A549 (cell line): ENCODE measurements at regions not wholly inside any gene's neighbourhood (a gene's known extent, or its start where the extent isn't known, plus 50 kb on each side); places are given as distances from the start of the nearest gene placed in this dataset.

Experiments
- ATAC-seq, 2 experiments: fragments of 200-7000 bp in 1 of 2; fragments of >200 bp in 1 of 2; cut with Nextera tagmentation in 1 of 2; cut with Tn5 transposase in 1 of 2; 3 replicates each; pipeline versions ENCODE4 v1.8.0 to v1.9.1; 2018 to 2020; ENCODE audit warnings: mild to moderate bottlenecking in 1 of 2, moderate library complexity in 1 of 2
- CTCF ChIA-PET: fragments of 300-600 bp; sonication (Branson Sonifier 250); formaldehyde crosslinking; extraction: SDS; loops from one replicate; lab custom pipeline; 2021; ENCODE audit warnings: antibody characterized with exemption, inconsistent platforms; lab: Yijun Ruan, JAX
- POLR2A ChIA-PET: fragments of 350-600 bp; formaldehyde crosslinking; extraction: SDS; loops from one replicate; lab custom pipeline; 2021; ENCODE audit warnings: antibody characterized with exemption, inconsistent platforms; lab: Yijun Ruan, JAX
- DNase-seq, 2 experiments: peaks; one replicate each; pipeline versions ENCODE4 v3.0.0 to v3.0.0-alpha.2; 2011 to 2016; ENCODE audit warnings: low read depth in 1 of 2, low spot score in 1 of 2
- FAIRE-seq: peaks from 2 replicates; lab custom pipeline; 2011; peaks lifted over from hg19 to GRCh38; lab: Jason Lieb, UNC
- H3K27ac ChIP-seq, 2 experiments: fragments of >200 bp; sonication (Bioruptor Twin); formaldehyde crosslinking; 3 replicates each; pipeline ENCODE4 v1.5.1; 2016 to 2017
- H3K4me1 ChIP-seq: fragments of >200 bp; sonication (Bioruptor Twin); formaldehyde crosslinking; 3 replicates; pipeline ENCODE4 v1.6.1; 2016
- H3K4me2 ChIP-seq: fragments of >200 bp; sonication (Bioruptor Twin); formaldehyde crosslinking; 3 replicates; pipeline ENCODE4 v1.6.1; 2016
- H3K4me3 ChIP-seq: fragments of >200 bp; sonication (Bioruptor Twin); formaldehyde crosslinking; 3 replicates; pipeline ENCODE4 v1.5.1; 2016
- H3K9me3 ChIP-seq: fragments of >200 bp; sonication (Bioruptor Twin); formaldehyde crosslinking; 3 replicates; pipeline ENCODE4 v1.6.1; 2016
- BHLHE40 ChIP-seq: IDR thresholded peaks from 2 replicates; pipeline ENCODE4 v1.6.1; 2012; ENCODE audit warnings: low read depth, low read length, inconsistent platforms
- CBX8 ChIP-seq: fragments of 200-600 bp; sonication (generic); IDR thresholded peaks from 2 replicates; pipeline ENCODE4 v1.6.1; 2016
- CEBPB ChIP-seq, 2 experiments: fragments of >200 bp in 1 of 2; sonication (Bioruptor Twin) in 1 of 2; formaldehyde crosslinking in 1 of 2; IDR thresholded peaks; 2 replicates each; pipeline ENCODE4 v1.6.1; 2012 to 2016
- EHMT2 ChIP-seq: fragments of 200-600 bp; sonication (generic); IDR thresholded peaks from 2 replicates; pipeline ENCODE4 v1.6.1; 2016; ENCODE audit warnings: antibody characterized with exemption, low read depth, mild to moderate bottlenecking, moderate library complexity
- FOSB ChIP-seq: fragments of 250-450 bp; sonication (Bioruptor Pico); IDR thresholded peaks from 2 replicates; pipeline ENCODE4 v1.5.0; 2020; ENCODE audit warnings: mild to moderate bottlenecking, moderate library complexity
- FOSL2 ChIP-seq, 2 experiments: fragments of 450-650 bp in 1 of 2; fragments of >200 bp in 1 of 2; sonication (Bioruptor Twin) in 1 of 2; formaldehyde crosslinking; IDR thresholded peaks; 2 replicates each; pipeline versions ENCODE4 v1.5.0 to v1.6.1; 2016 to 2020; ENCODE audit warnings: mild to moderate bottlenecking in 1 of 2, moderate library complexity in 1 of 2
- FOXS1 ChIP-seq: fragments of 250-450 bp; sonication (Bioruptor Pico); IDR thresholded peaks from 2 replicates; pipeline ENCODE4 v1.5.0; 2020; ENCODE audit warnings: mild to moderate bottlenecking, moderate library complexity
- GATA3 ChIP-seq: IDR thresholded peaks from 2 replicates; pipeline ENCODE4 v1.6.1; 2012; ENCODE audit warnings: borderline replicate concordance
- JUN ChIP-seq, 2 experiments: fragments of >200 bp; sonication (Bioruptor Twin); formaldehyde crosslinking; IDR thresholded peaks; 2 replicates in 1 of 2; 3 replicates in 1 of 2; pipeline ENCODE4 v1.6.1; 2016 to 2017
- JUNB ChIP-seq: fragments of >200 bp; sonication (Bioruptor Twin); formaldehyde crosslinking; IDR thresholded peaks from 2 replicates; pipeline ENCODE4 v1.6.1; 2016
- MAFK ChIP-seq: fragments of 450-650 bp; IDR thresholded peaks from 2 replicates; pipeline ENCODE4 v1.6.1; 2014; ENCODE audit not compliant: partially characterized antibody
- MAZ ChIP-seq: fragments of 150-350 bp; IDR thresholded peaks from 2 replicates; pipeline ENCODE4 v1.6.1; 2014; ENCODE audit warnings: antibody characterized with exemption, low read depth, low read length, borderline replicate concordance
- NR3C1 ChIP-seq: fragments of >200 bp; sonication (Bioruptor Twin); formaldehyde crosslinking; IDR thresholded peaks from 3 replicates; pipeline ENCODE4 v1.6.1; 2017
- PHF8 ChIP-seq: fragments of 200-600 bp; sonication (generic); IDR thresholded peaks from 2 replicates; pipeline ENCODE4 v1.6.1; 2016; ENCODE audit warnings: low read depth, mild to moderate bottlenecking, antibody characterized with exemption, moderate library complexity, borderline replicate concordance
- RAD21 ChIP-seq, 2 experiments: fragments of >200 bp in 1 of 2; sonication (Bioruptor Twin) in 1 of 2; formaldehyde crosslinking in 1 of 2; IDR thresholded peaks in 1 of 2; conservative IDR thresholded peaks in 1 of 2; 2 replicates in 1 of 2; 3 replicates in 1 of 2; pipeline ENCODE4 v1.6.1; 2012 to 2018; ENCODE audit warnings: inconsistent platforms in 1 of 2
- RARB ChIP-seq: fragments of 250-450 bp; sonication (Bioruptor Pico); IDR thresholded peaks from 2 replicates; pipeline ENCODE4 v1.8.0; 2021; ENCODE audit warnings: mild to moderate bottlenecking, moderate library complexity
- RCOR1 ChIP-seq: fragments of 150-350 bp; IDR thresholded peaks from 2 replicates; pipeline ENCODE4 v1.6.1; 2014; ENCODE audit warnings: antibody characterized with exemption, low read length, low read depth
- RFX5 ChIP-seq: fragments of 450-650 bp; IDR thresholded peaks from 2 replicates; pipeline ENCODE4 v1.7.1; 2014; ENCODE audit warnings: antibody characterized with exemption, mild to moderate bottlenecking, moderate library complexity
- RNF2 ChIP-seq: fragments of 200-600 bp; sonication (generic); IDR thresholded peaks from 2 replicates; pipeline ENCODE4 v1.6.1; 2016; ENCODE audit warnings: low read depth, mild to moderate bottlenecking, antibody characterized with exemption, moderate library complexity, borderline replicate concordance
- SMC3 ChIP-seq: fragments of >200 bp; sonication (Bioruptor Twin); formaldehyde crosslinking; IDR thresholded peaks from 3 replicates; pipeline ENCODE4 v1.6.1; 2018; ENCODE audit warnings: inconsistent platforms
- TP53 ChIP-seq: fragments of 250-450 bp; sonication (Bioruptor Pico); IDR thresholded peaks from 2 replicates; pipeline ENCODE4 v1.5.0; 2021; ENCODE audit warnings: mild to moderate bottlenecking, moderate library complexity
- WGBS: methylation state at CpG from one replicate; pipeline ENCODE4 v1.1.6; 2017; ENCODE audit errors: missing lambda C conversion rate; 5-methylcytosine and 5-hydroxymethylcytosine counted together
- TF ChIP-seq, protein P1 (sequence below): IDR thresholded peaks from 2 replicates; pipeline ENCODE4 v1.6.1; 2012
- TF ChIP-seq, protein P2 (sequence below): fragments of >200 bp; sonication (Bioruptor Twin); formaldehyde crosslinking; IDR thresholded peaks from 3 replicates; pipeline ENCODE4 v1.5.1; 2016
- TF ChIP-seq, protein P3 (sequence below): fragments of >200 bp; sonication (Bioruptor Twin); formaldehyde crosslinking; IDR thresholded peaks from 3 replicates; pipeline ENCODE4 v1.6.1; 2016

DNA sequence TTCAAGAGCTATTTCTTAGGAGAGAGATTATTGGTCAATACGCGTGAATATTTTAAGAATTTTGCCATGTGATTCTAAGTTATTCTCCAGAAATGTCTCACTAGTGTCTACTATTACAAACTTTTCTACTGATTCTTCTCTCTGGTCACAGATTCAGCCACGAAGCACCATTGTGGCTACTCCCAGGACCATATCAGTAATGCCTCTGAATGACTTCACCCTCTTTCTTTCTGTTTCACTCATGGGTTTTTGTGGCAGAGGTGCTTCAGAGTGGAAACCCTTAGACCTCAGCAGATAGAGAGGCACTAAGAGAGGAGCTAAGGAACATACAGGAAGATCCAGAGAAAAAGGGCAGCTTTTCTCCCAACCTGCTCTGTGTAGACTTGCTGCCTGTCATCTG, 211.3 kb downstream of the CBLN4 start:
- Histone ChIP-seq H3K27ac (no peak overlapping the region), H3K4me3 (no peak overlapping the region), H3K9me3 (no peaks in the 10 kb centered on the region; the same call in 2 of the 3 replicates), H3K4me2 (no peak overlapping the region), H3K4me1 (no peaks in the 10 kb centered on the region)
- FAIRE-seq (no peak), DNase-seq (no peak), ATAC-seq (no peak)
- WGBS = 10% methylated on average over 3 of the region's 3 CpGs
- POLR2A ChIA-PET = no interaction called here
- TF ChIP-seq CEBPB (IDR thresholded peaks at IDR 0.05) (no peak), BHLHE40 (no peak), SMC3 (no peak), CBX8 (no peak), EHMT2 (no peak), FOXS1 (CRISPR knock-in tag) (no peak)
- TF ChIP-seq, protein P1, sequence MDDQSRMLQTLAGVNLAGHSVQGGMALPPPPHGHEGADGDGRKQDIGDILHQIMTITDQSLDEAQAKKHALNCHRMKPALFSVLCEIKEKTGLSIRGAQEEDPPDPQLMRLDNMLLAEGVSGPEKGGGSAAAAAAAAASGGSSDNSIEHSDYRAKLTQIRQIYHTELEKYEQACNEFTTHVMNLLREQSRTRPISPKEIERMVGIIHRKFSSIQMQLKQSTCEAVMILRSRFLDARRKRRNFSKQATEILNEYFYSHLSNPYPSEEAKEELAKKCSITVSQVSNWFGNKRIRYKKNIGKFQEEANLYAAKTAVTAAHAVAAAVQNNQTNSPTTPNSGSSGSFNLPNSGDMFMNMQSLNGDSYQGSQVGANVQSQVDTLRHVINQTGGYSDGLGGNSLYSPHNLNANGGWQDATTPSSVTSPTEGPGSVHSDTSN = no peak
- TF ChIP-seq, protein P2, sequence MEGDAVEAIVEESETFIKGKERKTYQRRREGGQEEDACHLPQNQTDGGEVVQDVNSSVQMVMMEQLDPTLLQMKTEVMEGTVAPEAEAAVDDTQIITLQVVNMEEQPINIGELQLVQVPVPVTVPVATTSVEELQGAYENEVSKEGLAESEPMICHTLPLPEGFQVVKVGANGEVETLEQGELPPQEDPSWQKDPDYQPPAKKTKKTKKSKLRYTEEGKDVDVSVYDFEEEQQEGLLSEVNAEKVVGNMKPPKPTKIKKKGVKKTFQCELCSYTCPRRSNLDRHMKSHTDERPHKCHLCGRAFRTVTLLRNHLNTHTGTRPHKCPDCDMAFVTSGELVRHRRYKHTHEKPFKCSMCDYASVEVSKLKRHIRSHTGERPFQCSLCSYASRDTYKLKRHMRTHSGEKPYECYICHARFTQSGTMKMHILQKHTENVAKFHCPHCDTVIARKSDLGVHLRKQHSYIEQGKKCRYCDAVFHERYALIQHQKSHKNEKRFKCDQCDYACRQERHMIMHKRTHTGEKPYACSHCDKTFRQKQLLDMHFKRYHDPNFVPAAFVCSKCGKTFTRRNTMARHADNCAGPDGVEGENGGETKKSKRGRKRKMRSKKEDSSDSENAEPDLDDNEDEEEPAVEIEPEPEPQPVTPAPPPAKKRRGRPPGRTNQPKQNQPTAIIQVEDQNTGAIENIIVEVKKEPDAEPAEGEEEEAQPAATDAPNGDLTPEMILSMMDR = no peak
- CTCF ChIA-PET = interaction anchor here (0.6 kb wide), 1 partner anchor 477 kb away, joined by 4 read pairs; no protein-coding TSS in a partner anchor

DNA sequence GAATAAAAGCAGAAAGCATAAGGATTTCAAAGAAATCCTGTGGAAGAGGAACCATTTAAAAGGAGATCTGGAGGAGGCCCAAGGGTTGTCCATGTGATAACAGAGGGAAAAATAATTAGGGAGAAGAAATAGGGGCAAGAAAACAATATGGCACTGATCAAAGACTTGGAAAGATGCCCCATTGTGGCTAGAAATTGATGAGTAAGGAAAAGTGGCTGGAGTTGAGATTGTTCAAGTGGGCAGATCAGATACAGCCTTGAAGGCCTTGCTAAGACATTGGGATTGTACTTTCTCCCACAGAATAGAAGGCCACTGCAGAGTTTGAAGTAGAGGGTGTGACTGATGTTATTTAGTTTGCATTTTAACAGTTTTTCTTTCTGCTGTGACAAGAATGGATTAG, 213.3 kb downstream of the CBLN4 start:
- TF ChIP-seq RAD21 (conservative IDR thresholded peaks at IDR 0.05 in 1 of 2, IDR thresholded peaks at IDR 0.05 in 1 of 2) (no peak), PHF8 (no peak), MAZ (no peak), RCOR1 (no peak), MAFK (peak; percentile 15), JUNB (no peak)
- TF ChIP-seq, all 56 proteins: peak for 1

DNA sequence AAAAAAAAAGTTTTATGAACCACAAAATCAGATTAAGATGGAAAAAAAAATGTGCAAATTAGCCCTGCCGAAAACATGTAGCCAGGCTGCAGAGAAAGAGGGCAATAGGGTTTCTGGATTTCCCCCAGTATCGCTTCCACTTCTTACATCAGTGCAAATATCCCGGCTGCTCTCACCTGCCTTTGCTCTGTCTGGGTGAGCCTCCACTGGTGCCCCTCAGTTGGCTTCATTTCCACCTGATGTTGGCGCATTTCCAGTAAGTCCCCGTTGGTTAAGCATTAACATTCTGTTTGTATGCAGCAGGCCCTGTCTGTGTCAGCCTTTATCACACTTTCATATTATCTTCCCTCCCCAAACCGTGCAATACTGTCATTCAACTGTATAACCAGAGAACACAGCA, 215.1 kb downstream of the CBLN4 start:
- CTCF ChIA-PET = no interaction called here

More for the DNA sequence above, 213.3 kb downstream of the CBLN4 start:
- Histone ChIP-seq H3K9me3 (no peaks in the 10 kb centered on the region; the same call in 2 of the 3 replicates), H3K27ac (no peak overlapping the region), H3K4me1 (no peaks in the 10 kb centered on the region), H3K4me2 (no peak overlapping the region), H3K4me3 (no peak overlapping the region)
- FAIRE-seq (no peak), ATAC-seq (no peak), DNase-seq (no peak)
- POLR2A ChIA-PET = no interaction called here
- CTCF ChIA-PET = no interaction called here

More for the DNA sequence above, 215.1 kb downstream of the CBLN4 start:
- FAIRE-seq (no peak), ATAC-seq (no peak), DNase-seq (no peak)
- TF ChIP-seq, protein P3, sequence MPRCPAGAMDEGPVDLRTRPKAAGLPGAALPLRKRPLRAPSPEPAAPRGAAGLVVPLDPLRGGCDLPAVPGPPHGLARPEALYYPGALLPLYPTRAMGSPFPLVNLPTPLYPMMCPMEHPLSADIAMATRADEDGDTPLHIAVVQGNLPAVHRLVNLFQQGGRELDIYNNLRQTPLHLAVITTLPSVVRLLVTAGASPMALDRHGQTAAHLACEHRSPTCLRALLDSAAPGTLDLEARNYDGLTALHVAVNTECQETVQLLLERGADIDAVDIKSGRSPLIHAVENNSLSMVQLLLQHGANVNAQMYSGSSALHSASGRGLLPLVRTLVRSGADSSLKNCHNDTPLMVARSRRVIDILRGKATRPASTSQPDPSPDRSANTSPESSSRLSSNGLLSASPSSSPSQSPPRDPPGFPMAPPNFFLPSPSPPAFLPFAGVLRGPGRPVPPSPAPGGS = no peak
- TF ChIP-seq NR3C1 (no peak), RNF2 (no peak), FOSB (no peak), RARB (CRISPR knock-in tag) (no peak), FOSL2 (IDR thresholded peaks at IDR 0.05) (no peak), FOSL2 (CRISPR knock-in tag; IDR thresholded peaks at IDR 0.05) (no peak), GATA3 (no peak), TP53 (CRISPR knock-in tag) (no peak), JUN (IDR thresholded peaks at IDR 0.05) (no peak), RFX5 (no peak)
- TF ChIP-seq, protein P1 = no peak
- POLR2A ChIA-PET = no interaction called here
- Histone ChIP-seq H3K27ac (no peak overlapping the region), H3K4me2 (no peak overlapping the region), H3K4me1 (no peaks in the 10 kb centered on the region), H3K4me3 (no peak overlapping the region), H3K9me3 (no peaks in the 10 kb centered on the region; the same call in 2 of the 3 replicates)
- 5% methylated on average over 6 of the region's 6 CpGs for WGBS
